PC-9 (cell line): ENCODE measurements at regions not wholly inside any gene's neighbourhood (a gene's known extent, or its start where the extent isn't known, plus 50 kb on each side); places are given as distances from the start of the nearest gene placed in this dataset.

Source experiments
- BruUV-seq: library from RNA; stranded (reverse); fragments of 400-500 nt; replicated peaks from 2 replicates; lab custom pipeline; 2021; lab: Mats Ljungman, UMichigan
- CTCF ChIA-PET: fragments of 300-600 bp; sonication (Branson Sonifier 250); formaldehyde crosslinking; loops from one replicate; lab custom pipeline; 2022; ENCODE audit warnings: antibody characterized with exemption; lab: Charles Lee
- POLR2A ChIA-PET: fragments of 300-600 bp; sonication (Branson Sonifier 250); formaldehyde crosslinking; loops from one replicate; lab custom pipeline; 2022; ENCODE audit warnings: antibody characterized with exemption; ENCODE audit not compliant: unreplicated experiment; lab: Charles Lee
- DNase-seq, 2 experiments: peaks; one replicate each; pipeline versions ENCODE4 v3.0.0 to v3.0.0-alpha.2; 2015 to 2022; ENCODE audit warnings: mixed read lengths in 1 of 2
- H2AFZ ChIP-seq: fragments of 200-600 bp; sonication (generic); 2 replicates; pipeline ENCODE4 v1.8.1; 2017; ENCODE audit warnings: antibody characterized with exemption
- H3F3A ChIP-seq: fragments of 200-600 bp; sonication (generic); 2 replicates; pipeline ENCODE4 v1.8.1; 2017; ENCODE audit warnings: antibody characterized with exemption, mild to moderate bottlenecking, low read depth; ENCODE audit not compliant: insufficient read depth
- H3K27ac ChIP-seq: fragments of 200-600 bp; sonication (generic); 2 replicates; pipeline ENCODE4 v1.6.1; 2016; ENCODE audit warnings: mixed run types
- H3K27me3 ChIP-seq: fragments of 200-600 bp; sonication (generic); 2 replicates; pipeline ENCODE4 v1.6.1; 2016; ENCODE audit warnings: low read depth, mixed run types; ENCODE audit not compliant: insufficient read depth
- H3K36me3 ChIP-seq: fragments of 200-600 bp; sonication (generic); 2 replicates; pipeline ENCODE4 v1.6.1; 2016; ENCODE audit warnings: low read depth, mixed run types
- H3K4me1 ChIP-seq: fragments of 200-600 bp; sonication (generic); replicated peaks from 2 replicates; pipeline ENCODE4 v1.6.1; 2016; ENCODE audit warnings: mixed run types; ENCODE audit not compliant: insufficient read depth
- H3K4me2 ChIP-seq: fragments of 200-600 bp; sonication (generic); 2 replicates; pipeline ENCODE4 v1.6.1; 2017; ENCODE audit warnings: mixed run types
- H3K4me3 ChIP-seq: fragments of 200-600 bp; sonication (generic); 2 replicates; pipeline ENCODE4 v1.6.1; 2016; ENCODE audit warnings: mixed run types
- H3K79me2 ChIP-seq: fragments of 200-600 bp; sonication (generic); 2 replicates; pipeline ENCODE4 v1.6.1; 2017; ENCODE audit warnings: low read depth, mixed run types
- H3K9me2 ChIP-seq: fragments of 200-600 bp; sonication (generic); 2 replicates; pipeline ENCODE4 v1.8.1; 2017; ENCODE audit warnings: mild to moderate bottlenecking; ENCODE audit not compliant: insufficient read depth
- H3K9me3 ChIP-seq: fragments of 200-600 bp; sonication (generic); 2 replicates; pipeline ENCODE4 v1.8.1; 2016; ENCODE audit warnings: low read depth; ENCODE audit not compliant: insufficient read depth
- H4K20me1 ChIP-seq: fragments of 200-600 bp; sonication (generic); 2 replicates; pipeline ENCODE4 v1.8.1; 2017; ENCODE audit not compliant: insufficient read depth
- CTCF ChIP-seq: fragments of 200-600 bp; sonication (generic); conservative IDR thresholded peaks from 2 replicates; pipeline ENCODE4 v1.6.1; 2017; ENCODE audit warnings: mixed run types, antibody characterized with exemption, mild to moderate bottlenecking, moderate library complexity
- EZH2 ChIP-seq: fragments of 200-600 bp; sonication (generic); IDR thresholded peaks from 2 replicates; pipeline ENCODE4 v1.8.0; 2017; ENCODE audit warnings: antibody characterized with exemption, low read depth
- intact Hi-C: fragments of 100-400 bp; cut with micrococcal nuclease; formaldehyde crosslinking; loops from one replicate; pipeline ENCODE4 v1.10.0; 2022; ENCODE audit not compliant: unreplicated experiment

- no peaks in the 10 kb centered on the region for H3K9me2 ChIP-seq
- H3K79me2 ChIP-seq: no peaks in the 10 kb centered on the region
- no peaks in the 10 kb centered on the region for H4K20me1 ChIP-seq
- no TSS peak for BruUV-seq
- no peaks in the 10 kb centered on the region for H3K27me3 ChIP-seq
- no peaks in the 10 kb centered on the region for H3K4me1 ChIP-seq
- no peaks in the 10 kb centered on the region for H3K9me3 ChIP-seq
- no peak overlapping the region for H3K27ac ChIP-seq
- no peaks in the 10 kb centered on the region for H3F3A ChIP-seq
- TF ChIP-seq EZH2 (no peak), CTCF (no peak)
- H3K4me3 ChIP-seq: no peak overlapping the region
- H2AFZ ChIP-seq: no peak overlapping the region
- no peaks in the 10 kb centered on the region for H3K36me3 ChIP-seq
- ChIA-PET CTCF (interaction anchor here (0.7 kb wide), 1 partner anchor 1598 kb away, joined by 3 read pairs; no protein-coding TSS in a partner anchor), POLR2A (no interaction called here)
- DNase-seq: no peak
- intact Hi-C loops: no loop called here
- no peak overlapping the region for H3K4me2 ChIP-seq
Observed at GRCh38 chrX:34999702-35000101, 57.1 kb downstream of the FAM47B start.

- no peaks in the 10 kb centered on the region for H3K9me2 ChIP-seq
- CTCF ChIA-PET: no interaction called here
- no peak overlapping the region for H2AFZ ChIP-seq
- no peaks in the 10 kb centered on the region for H3F3A ChIP-seq
- TF ChIP-seq EZH2: no peak
- intact Hi-C loops: no loop called here
- no peak overlapping the region for H3K27ac ChIP-seq
- no peak overlapping the region for H3K4me2 ChIP-seq
- POLR2A ChIA-PET: no interaction called here
- no peaks in the 10 kb centered on the region for H3K9me3 ChIP-seq
- H4K20me1 ChIP-seq: no peaks in the 10 kb centered on the region
- H3K4me3 ChIP-seq: no peak overlapping the region
- H3K79me2 ChIP-seq: no peaks in the 10 kb centered on the region
- DNase-seq: no peak
- no TSS peak for BruUV-seq
- H3K36me3 ChIP-seq: no peaks in the 10 kb centered on the region
- no peaks in the 10 kb centered on the region for H3K27me3 ChIP-seq
- H3K4me1 ChIP-seq: no peaks in the 10 kb centered on the region
Observed at GRCh38 chrX:35006361-35006760, 63.8 kb downstream of the FAM47B start.

GRCh38 chrX:35015621-35016020 lies 73.0 kb downstream of the FAM47B start:
- H3K9me3 ChIP-seq: no peaks in the 10 kb centered on the region
- CTCF ChIA-PET: no interaction called here
- H3K4me3 ChIP-seq: no peak overlapping the region
- no peaks in the 10 kb centered on the region for H3K27me3 ChIP-seq
- no peak overlapping the region for H3K27ac ChIP-seq
- H3K36me3 ChIP-seq: no peaks in the 10 kb centered on the region
- POLR2A ChIA-PET: interaction anchor here (0.6 kb wide), 1 partner anchor 131 kb away, joined by 4 read pairs; no protein-coding TSS in a partner anchor
- no peak overlapping the region for H3K4me2 ChIP-seq
- no peaks in the 10 kb centered on the region for H3K4me1 ChIP-seq
- no peaks in the 10 kb centered on the region for H3K9me2 ChIP-seq
- TF ChIP-seq EZH2 (no peak), CTCF (no peak)
- no TSS peak for BruUV-seq
- no peak for DNase-seq
- H3K79me2 ChIP-seq: no peaks in the 10 kb centered on the region
- intact Hi-C loops: no loop called here
- H4K20me1 ChIP-seq: no peaks in the 10 kb centered on the region
- no peak overlapping the region for H2AFZ ChIP-seq
- no peaks in the 10 kb centered on the region for H3F3A ChIP-seq

GRCh38 chrX:35016051-35016450 lies 73.5 kb downstream of the FAM47B start:
- TF ChIP-seq EZH2 (no peak), CTCF (no peak)
- Histone ChIP-seq H2AFZ (no peak overlapping the region), H3K79me2 (no peaks in the 10 kb centered on the region), H4K20me1 (no peaks in the 10 kb centered on the region), H3K36me3 (no peaks in the 10 kb centered on the region), H3K4me3 (no peak overlapping the region), H3K9me2 (no peaks in the 10 kb centered on the region), H3K4me2 (no peak overlapping the region), H3K27ac (no peak overlapping the region), H3K9me3 (no peaks in the 10 kb centered on the region), H3K27me3 (no peaks in the 10 kb centered on the region), H3K4me1 (no peaks in the 10 kb centered on the region), H3F3A (no peaks in the 10 kb centered on the region)
- no TSS peak for BruUV-seq
- ChIA-PET CTCF (no interaction called here), POLR2A (interaction anchor here (0.6 kb wide), 1 partner anchor 131 kb away, joined by 4 read pairs; no protein-coding TSS in a partner anchor)
- no peak for DNase-seq
- intact Hi-C loops: no loop called here
